HG02610 (cell line): ENCODE measurements at regions not wholly inside any gene's neighbourhood (a gene's known extent, or its start where the extent isn't known, plus 50 kb on each side); places are given as distances from the start of the nearest gene placed in this dataset.

Experiments
- ATAC-seq: cut with Tn5 transposase; IDR thresholded peaks from one replicate; pipeline ENCODE4 v1.9.1; 2021; ENCODE audit warnings: mild to moderate bottlenecking, moderate library complexity; ENCODE audit not compliant: unreplicated experiment

DNA sequence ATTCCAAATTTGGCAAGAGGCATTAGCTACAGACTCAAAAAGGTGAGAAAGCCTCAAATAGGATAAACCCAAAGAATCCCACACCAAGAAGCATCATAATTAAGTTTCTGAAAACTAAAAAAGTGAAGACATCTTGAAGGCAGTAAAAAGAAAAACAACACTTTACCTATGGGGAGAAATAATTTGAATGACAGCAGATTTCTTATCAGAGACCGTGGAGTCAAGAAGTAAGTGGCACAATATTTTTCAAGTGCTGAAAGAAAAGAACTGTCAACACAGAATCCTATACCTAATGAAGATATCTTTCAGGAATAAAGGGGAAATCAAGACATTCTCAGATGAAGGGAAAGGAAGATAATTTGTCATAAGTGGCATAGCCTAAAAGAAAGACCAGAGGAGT is 193.3 kb upstream of the CHD6 start:
- ATAC-seq: no peak

DNA sequence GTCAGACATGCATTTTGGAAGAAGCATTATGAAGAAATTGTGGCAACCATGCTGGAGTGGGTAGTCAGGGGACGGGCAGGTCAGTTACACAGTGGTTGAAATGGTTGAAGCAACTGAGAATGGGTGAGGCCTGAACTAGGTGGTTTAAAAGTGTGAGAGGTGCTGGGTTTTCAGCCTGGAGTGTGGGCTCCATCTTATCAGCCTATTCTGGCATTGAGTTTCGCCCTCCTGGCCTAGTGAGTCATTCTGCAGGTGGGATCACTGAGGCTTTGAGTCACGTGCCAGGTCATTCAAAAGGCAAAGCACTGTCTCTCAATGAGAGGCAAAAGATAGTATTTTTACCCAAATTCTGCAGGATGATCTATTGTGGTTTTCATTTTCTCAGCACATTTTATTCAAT is 181.9 kb upstream of the CHD6 start:
- no peak for ATAC-seq

DNA sequence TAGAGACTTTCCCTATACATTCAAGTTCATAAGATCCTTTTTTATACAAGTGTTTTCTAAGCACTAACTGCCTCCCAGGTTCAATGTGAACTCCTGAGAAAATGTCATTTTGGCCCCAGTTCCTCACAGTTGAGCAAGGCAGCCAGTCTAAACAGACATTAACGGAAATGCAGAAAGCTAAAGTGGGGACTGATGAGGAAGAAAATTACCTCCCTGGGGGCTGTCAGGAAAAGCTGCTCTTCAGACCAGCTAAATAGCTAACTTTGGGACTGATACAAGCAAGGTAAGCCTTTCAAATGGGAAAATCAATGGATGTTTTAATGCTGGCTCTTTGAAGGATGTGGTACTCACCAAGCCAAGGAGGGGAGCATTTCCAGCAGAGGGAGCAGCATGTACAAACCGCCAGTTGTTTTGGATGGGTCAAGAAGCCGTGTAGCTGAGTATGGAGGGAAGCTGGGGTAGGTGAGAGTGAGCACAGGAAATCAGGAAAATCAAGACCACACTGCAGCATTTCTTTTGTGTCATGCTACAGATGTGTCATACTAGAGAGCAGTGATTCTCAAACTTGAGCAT is 180.8 kb upstream of the CHD6 start:
- no peak for ATAC-seq

DNA sequence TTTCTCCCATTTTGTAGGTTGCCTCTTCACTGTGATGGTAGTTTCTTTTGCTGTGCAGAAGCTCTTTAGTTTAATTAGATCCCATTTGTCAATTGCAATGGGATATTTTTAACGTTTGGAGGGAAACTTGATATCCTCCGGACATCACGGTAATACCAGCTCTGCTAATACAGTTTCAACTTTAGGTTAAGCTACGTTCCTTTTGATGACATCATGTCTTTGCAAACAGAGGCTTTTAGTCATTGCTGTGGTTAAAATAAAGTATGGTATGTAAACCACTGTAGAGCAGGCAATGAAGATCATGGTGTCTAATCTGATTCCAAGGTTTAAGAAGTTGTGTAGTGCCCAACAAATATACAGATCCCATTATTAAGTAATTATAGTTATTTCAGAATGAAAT is 168.0 kb upstream of the CHD6 start:
- no peak for ATAC-seq

DNA sequence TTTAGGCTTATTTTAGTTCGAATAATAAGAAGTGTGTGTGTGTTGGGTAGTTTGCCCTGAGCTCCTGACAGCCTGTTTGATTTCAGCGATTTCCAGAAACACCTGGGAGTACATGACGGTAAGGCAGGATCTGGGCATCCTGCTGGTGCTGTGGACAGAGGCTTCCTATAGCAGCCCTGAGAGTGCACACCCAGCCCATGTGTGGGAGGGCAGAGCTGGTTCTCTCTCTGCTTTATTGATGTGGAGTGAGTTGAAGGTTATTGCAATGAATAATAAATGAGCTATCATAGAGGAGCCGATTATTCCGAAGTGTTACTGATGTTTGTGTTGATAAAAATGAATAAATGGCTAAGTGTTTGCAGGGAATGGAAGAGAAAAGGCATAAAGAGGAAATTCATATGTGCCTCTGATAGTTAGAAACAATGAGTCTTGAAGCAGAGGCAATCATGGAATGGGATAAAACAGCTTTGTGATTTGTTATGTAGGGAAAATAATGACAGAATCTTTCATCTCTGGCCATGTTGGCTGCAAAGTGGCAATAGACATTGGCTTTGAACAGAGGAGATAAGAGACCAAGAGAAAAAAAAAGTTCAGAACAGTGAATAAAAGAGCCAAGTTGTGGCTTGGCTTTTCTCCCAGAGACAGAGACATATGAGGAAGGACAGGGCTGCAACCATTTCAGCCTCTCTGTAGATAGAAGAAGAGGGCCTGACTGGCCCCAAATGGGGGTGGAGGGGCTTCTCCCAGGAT is 166.2 kb upstream of the CHD6 start:
- no peak for ATAC-seq

DNA sequence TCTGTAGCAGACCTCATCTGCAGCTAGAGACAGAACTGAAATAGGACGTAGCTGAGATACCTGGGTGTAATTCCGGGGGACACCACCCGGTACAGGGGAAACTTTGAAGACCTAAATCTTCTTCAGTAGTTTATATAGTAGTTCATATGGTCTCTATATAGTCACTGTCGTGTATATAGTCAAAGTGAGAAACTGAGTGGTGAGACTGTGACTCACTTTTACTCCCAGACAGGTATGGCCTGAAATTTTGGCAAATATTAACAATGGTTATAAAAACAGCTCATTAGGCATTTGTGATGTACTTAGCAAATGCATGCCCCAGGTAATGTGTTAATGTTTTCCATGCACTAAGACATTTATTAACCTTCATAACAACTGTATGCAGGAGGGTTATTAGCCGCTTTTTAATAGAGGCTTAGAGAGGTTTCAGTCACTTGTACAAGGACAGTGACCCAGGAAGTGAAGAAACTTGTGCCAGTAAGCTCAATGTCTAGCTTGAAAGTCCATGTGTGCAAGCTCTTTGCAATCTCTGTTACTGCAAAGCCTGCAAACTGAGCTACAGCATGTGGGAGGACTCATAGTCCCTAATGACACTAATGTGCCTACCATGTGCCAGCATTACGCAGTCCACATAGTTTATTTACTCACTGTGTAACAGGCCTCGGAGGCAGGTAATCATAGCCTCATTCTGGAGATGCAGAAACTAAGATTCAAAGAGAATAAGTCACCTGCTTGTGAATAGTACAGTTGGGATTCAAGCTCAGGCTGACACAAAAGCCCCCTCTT is 165.4 kb upstream of the CHD6 start:
- ATAC-seq: no peak

DNA sequence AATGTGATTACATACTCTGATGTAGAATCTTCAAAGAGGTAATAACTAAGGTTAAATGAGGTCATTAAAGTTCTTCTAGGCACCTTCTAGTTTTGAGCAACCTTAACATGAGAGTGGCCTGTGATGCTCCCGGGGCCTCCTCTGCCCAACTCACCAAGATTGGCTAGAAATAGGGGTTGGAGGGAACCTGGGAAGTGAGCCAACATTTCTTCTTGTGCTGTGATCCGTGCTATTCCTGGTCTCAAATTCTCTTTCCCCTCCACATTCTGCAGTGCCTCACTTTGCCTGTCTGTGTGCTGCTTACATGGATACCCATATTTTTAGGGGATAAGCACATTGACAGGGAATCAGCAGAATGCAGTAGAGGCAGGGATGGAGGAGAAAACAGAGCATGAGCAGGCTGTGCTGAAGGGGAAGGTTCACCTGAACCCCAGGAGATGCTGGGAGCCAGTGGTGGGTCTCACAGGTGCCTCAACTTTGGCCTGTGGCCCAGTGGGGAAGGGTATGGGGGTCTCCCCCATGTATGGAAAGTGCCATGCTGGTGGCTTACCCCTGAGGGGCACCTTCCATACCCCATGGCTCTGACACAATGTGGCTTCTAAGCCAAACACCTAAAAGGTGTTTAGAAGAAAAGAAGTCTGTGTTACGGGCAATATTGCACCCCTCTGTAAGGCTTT is 164.7 kb upstream of the CHD6 start:
- no peak for ATAC-seq

DNA sequence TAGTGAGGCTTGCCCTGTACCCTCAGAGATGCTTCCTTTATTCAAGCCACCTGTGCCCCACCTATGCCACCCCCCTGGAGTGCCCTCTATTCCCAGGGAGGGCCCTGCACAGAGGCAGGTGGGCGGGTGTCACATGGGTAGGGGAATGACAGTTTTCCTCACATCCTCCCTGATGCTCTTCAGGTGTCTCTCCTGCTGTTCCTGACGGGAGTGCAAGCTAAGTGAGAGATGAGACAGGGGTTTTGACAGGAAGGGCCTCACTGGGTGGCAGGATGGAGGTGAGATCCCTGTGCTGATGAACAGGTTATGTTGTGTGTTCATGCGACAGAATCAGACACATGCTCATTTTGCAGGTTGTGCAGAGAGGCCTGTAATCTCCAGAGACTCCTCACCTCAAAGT is 164.1 kb upstream of the CHD6 start:
- ATAC-seq: no peak

DNA sequence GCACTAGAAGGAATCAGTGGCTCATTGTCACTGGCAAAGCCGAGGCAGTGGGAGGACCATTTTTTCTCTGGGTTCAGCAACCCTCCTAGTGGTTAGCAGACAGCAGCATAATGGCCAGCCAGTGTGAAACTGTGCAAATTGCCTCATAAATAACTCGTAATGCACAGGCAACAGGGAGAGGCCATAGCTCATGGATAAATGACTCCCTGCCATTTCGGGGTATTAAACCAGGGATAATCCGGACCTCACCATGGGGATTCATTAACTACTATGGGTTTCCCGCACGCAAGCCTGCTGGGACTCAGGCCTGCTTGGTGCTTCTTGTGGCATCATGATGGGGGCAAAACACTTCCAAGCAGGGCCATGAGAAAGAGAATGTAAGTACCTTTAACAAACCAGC is 158.2 kb upstream of the CHD6 start:
- no peak for ATAC-seq

DNA sequence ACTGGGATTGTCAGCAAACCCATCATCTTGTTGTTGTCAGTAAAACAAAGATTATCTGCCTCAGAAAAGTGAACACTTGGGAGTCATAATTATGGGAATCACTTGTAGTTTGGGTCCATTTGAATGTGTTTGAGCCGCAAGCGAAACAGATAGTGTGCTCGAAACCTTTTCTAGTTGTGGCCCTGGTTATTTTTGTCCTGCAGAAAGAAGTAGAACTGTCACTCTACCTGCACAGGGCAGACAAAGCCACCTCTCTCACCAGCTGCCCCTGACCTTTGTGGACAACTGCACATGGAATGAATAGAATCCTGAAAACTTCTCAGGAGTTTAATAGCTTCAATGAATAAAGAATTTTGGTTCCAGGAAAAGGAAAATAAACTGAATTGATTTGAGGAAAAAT is 156.1 kb upstream of the CHD6 start:
- no peak for ATAC-seq

DNA sequence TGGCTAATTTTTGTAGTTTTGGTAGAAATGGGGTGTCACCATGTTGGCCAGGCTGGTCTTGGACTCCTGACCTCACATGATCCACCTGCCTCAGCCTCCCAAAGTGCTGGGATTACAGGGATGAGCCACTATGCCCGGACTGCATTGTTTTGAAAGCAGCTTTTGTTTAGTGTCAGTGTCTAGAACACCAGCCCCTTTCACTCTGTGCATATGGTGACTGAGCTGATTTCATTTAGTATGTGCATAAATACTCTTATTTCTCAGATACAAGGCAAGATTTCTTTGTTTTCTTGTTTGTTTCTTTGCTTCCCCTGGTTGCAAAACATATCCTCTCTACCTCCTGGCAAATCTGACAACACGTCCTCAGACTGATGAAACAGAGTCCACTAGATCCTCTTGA is 152.8 kb upstream of the CHD6 start:
- no peak for ATAC-seq

DNA sequence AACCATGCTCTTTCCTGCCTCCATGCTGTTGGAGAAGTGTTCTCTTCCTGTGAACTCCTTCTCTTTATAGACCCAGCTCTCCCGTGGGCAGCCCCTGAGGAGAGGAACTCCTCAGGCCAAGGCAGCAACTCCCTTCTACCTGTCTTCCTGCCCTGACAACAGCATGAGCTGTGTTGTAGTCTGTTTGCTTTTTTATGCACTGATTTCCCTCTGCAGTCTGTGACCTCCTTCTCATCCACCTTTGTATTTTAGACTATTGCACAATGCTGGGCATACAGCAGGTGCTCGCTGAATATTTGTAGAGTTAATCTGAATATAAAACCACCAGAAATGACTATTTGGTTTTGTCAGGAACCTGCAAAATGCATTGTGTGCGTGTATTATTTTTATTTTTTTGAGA is 152.2 kb upstream of the CHD6 start:
- no peak for ATAC-seq

DNA sequence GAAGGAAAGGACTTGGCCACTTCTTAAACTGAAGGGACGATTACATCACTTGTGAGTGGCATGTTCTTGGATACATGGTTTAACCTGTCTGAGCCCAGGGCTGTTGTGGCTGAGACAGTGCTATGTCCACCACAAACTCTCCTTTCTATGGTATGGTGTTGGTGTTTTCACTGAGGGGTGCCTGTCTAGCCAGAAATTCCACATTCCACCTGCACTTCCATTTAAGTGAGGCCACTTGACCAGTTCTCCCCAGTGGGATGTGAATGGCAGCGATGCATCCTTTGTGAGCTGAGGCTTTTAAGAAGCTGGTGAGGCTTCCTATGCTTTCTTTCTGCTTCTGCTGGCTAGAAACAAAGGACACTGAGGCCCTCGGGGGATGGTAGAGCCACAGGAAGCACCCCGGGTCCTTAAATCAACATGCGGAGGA is 151.4 kb upstream of the CHD6 start:
- no peak for ATAC-seq

DNA sequence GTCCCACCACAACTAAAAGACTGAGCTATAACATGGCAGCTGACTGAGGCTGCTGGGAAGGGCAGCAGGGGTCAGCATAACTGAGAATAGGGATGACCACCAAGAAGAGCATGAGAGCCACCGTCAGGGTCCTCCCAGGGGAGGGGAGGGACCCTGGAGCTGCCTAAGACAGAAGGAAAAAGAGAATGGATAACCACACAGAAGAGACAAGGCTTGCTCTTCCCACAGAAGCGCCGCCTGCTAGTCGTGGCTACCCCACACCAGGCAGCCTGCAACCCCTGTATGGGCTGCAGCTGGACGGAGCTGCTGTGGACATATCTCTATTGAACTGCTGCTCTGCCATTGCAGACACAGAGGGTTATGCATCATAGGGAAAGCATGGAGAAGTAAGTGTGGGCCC is 132.0 kb upstream of the CHD6 start:
- no peak for ATAC-seq

DNA sequence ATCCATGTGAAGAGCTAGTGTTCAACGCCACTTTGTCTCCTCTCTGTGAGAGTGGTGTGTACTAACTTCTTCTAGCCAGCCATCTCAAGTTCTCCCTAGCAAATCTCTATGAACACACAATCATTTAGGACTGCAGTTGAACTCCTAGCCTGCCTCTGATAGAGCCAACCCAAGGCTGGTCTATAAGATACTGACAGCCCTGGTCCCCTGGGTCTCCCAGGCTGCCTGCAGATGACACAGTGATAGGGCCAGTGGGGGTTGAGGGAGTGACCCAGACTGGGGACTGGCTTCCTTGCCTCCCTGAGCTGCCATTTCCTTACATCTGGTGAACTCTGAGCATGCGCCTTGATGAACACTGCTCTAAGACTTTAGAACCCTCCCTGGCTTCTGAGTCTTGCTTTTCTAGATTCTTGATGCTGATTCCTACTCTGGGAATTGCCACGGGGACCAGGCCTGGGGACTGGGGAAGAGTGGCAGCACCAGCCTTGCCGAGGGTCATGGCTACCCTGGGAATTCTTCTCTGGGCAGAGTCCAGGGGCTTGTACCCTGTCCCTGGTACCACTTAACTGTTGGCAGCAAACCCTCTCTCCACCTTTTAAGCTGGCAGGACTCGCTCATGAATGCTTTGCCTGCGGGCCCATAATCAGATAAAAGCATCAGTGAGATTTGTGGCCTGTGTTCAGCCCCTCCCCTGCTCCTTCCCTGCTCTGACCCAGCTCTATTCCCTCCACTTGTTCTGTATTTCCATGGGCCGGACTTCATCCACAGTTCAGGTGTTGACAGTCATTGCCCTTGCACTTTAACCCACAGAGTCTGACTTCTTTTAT is 130.8 kb upstream of the CHD6 start:
- no peak for ATAC-seq

DNA sequence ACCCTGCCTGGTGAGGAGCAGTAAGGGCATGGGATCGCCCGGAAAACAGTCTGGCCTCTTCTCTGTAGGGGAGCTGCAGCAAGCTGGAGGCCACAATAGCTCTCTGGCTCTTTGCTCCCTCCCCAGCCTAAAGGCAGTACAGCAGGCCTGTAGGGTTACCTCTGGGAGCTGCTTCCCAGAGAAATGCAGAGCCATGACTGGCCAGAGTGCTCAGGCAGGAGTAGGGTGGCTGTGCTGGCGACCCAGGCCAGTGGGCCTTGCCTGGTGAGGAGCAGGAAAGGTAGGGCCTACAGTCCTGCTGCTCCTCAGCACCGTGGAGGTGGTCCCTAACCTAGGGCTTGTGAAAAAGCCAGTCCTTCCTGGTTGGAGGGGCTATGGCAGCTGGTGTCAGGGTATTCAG is 129.9 kb upstream of the CHD6 start:
- no peak for ATAC-seq

DNA sequence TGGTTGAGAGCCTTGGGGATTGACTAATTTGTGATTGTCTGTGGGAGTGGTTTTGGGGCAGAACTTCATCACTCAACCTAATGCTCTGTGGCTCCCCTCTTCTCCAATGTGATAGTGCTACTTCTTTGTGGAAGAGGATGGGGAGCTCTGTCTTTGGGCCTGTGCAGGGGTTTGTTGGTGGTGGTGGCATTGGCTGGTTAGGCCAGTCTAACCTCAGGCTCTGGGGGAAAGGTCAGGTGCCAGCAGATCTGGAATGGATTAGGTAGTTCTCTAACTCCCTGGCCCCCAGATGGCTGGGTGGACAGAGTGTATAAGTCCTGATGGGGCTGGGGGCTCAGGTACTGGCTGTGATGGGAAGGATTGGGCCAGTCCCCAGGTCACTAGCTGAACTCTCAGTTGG is 129.0 kb upstream of the CHD6 start:
- ATAC-seq: no peak

DNA sequence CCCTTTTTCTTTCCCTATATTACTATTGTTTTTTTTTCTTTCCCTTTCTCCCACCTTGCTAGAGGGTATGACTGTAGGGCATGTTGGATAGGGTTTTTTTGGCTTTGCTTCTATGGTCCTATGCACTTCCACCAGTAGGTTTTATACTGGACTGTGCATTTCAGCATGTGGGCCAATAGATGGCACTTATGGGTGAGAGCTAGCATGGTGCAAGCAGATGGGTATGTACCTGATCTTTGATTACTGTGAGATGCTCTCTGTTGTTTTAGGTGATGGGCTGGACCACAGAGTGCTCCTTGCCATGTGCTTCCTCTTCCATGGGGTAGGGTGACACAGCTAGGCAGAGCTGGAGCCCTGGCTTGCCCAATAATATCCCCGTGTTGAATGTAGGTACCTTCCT is 128.5 kb upstream of the CHD6 start:
- ATAC-seq: no peak

DNA sequence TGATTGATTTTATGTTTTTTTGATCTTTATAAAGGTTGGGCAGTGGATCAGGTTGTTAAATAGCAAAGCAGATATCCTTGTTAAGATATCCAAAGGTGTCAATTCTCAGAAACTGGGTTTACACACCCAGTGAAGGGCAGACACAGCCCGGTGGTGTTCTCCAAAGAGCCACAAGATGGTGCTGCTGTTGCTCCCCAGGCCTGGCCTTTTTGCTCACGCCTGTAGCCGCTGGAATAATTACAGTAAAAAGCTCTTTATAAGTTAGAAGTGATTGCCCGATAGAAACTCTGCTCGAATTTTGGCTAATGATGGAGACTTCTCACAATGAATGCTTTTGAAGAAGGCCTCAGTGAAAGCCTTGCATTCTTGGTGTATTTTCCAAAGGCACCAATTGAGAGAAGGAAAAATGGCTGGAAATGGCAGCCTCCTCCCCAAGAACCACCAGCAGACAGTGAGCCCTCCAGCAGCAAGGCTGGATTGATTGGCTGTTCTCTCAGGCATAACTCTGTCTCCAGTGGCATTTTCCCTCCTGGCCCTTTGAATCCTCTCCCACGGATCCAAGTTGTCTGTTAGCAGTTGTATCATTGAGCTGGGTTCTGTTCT is 120.5 kb upstream of the CHD6 start:
- no peak for ATAC-seq

DNA sequence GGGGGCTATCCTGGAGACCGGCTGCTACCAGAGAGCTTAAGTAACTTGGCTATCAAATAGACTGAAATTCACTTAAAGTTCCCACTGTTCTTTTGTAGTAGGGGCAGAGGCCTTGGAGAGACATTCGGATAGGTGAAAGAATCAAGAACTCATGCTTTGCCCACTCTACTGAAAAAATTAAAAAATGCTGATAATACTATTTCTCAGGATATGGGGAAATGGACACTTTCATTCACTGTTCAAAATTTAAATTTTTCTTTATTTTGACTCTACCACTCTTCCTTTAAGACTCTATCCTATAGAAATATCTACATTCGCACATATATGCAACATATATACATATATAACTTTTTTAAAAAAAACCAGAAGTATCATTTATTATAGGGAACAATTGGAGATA is 117.8 kb upstream of the CHD6 start:
- no peak for ATAC-seq
